HFFc6 (cell line): ENCODE measurements at regions not wholly inside any gene's neighbourhood (a gene's known extent, or its start where the extent isn't known, plus 50 kb on each side); places are given as distances from the start of the nearest gene placed in this dataset.

Experiments
- DNase-seq: peaks from one replicate; pipeline ENCODE4 v3.0.0-alpha.2; 2018
- H3K27ac Mint-ChIP-seq: 2 replicates; pipeline ENCODE4 v1.8.0; 2020; ENCODE audit warnings: mild to moderate bottlenecking, mixed read lengths
- H3K27me3 Mint-ChIP-seq: 2 replicates; pipeline ENCODE4 v1.8.0; 2021; ENCODE audit warnings: mild to moderate bottlenecking, moderate library complexity, mixed read lengths; ENCODE audit not compliant: insufficient read depth
- H3K36me3 Mint-ChIP-seq: 2 replicates; pipeline ENCODE4 v1.8.0; 2021; ENCODE audit warnings: low read depth, mixed read lengths
- H3K4me1 Mint-ChIP-seq: 2 replicates; pipeline ENCODE4 v1.8.0; 2020; ENCODE audit warnings: low read depth, mixed read lengths
- H3K4me3 Mint-ChIP-seq: 2 replicates; pipeline ENCODE4 v1.8.0; 2020; ENCODE audit warnings: mild to moderate bottlenecking, moderate library complexity, mixed read lengths
- H3K9me3 Mint-ChIP-seq: 2 replicates; pipeline ENCODE4 v1.8.0; 2020; ENCODE audit warnings: mild to moderate bottlenecking, mixed read lengths
- CTCF ChIP-seq: fragments of 200-600 bp; sonication (generic); IDR thresholded peaks from 2 replicates; pipeline ENCODE4 v1.5.0; 2021; ENCODE audit warnings: antibody characterized with exemption, mild to moderate bottlenecking

- H3K27me3 Mint-ChIP-seq: peaks cover 1% of the 10 kb centered on the region; the same call in 1 of the 2 replicates
- H3K4me3 Mint-ChIP-seq: no peak overlapping the region
- H3K36me3 Mint-ChIP-seq: no peaks in the 10 kb centered on the region
- no peaks in the 10 kb centered on the region for H3K4me1 Mint-ChIP-seq
- peaks cover 54% of the 10 kb centered on the region for H3K9me3 Mint-ChIP-seq
- H3K27ac Mint-ChIP-seq: no peak overlapping the region
- no peak for TF ChIP-seq CTCF
- no peak for DNase-seq
Observed at GRCh38 chr9:84466580-84467285, 126.2 kb upstream of the SLC28A3 start.

- no peak overlapping the region for H3K27ac Mint-ChIP-seq
- no peak for DNase-seq
- peaks cover 56% of the 10 kb centered on the region for H3K9me3 Mint-ChIP-seq
- H3K4me1 Mint-ChIP-seq: no peaks in the 10 kb centered on the region
- no peak for TF ChIP-seq CTCF
- no peaks in the 10 kb centered on the region; the same call in 1 of the 2 replicates for H3K36me3 Mint-ChIP-seq
- H3K27me3 Mint-ChIP-seq: no peaks in the 10 kb centered on the region
- H3K4me3 Mint-ChIP-seq: no peak overlapping the region
Observed at GRCh38 chr9:84471816-84472215, 131.3 kb upstream of the SLC28A3 start.

GRCh38 chr9:84478996-84479395 lies 138.4 kb upstream of the SLC28A3 start:
- no peaks in the 10 kb centered on the region for H3K27me3 Mint-ChIP-seq
- no peaks in the 10 kb centered on the region for H3K4me1 Mint-ChIP-seq
- H3K9me3 Mint-ChIP-seq: peaks cover 45% of the 10 kb centered on the region
- DNase-seq: no peak
- TF ChIP-seq CTCF: no peak
- no peak overlapping the region for H3K4me3 Mint-ChIP-seq
- no peak overlapping the region for H3K27ac Mint-ChIP-seq
- H3K36me3 Mint-ChIP-seq: peaks cover 11% of the 10 kb centered on the region

GRCh38 chr9:84480071-84480470 lies 139.5 kb upstream of the SLC28A3 start:
- no peaks in the 10 kb centered on the region for H3K27me3 Mint-ChIP-seq
- no peak for TF ChIP-seq CTCF
- no peak overlapping the region for H3K27ac Mint-ChIP-seq

GRCh38 chr9:84481231-84481630 lies 140.7 kb upstream of the SLC28A3 start:
- no peaks in the 10 kb centered on the region for H3K4me1 Mint-ChIP-seq
- no peaks in the 10 kb centered on the region for H3K27me3 Mint-ChIP-seq
- H3K36me3 Mint-ChIP-seq: peaks cover 16% of the 10 kb centered on the region
- no peak for TF ChIP-seq CTCF
- no peak overlapping the region for H3K27ac Mint-ChIP-seq
- DNase-seq: no peak
- H3K4me3 Mint-ChIP-seq: no peak overlapping the region
- peaks cover 50% of the 10 kb centered on the region for H3K9me3 Mint-ChIP-seq

More at GRCh38 chr9:84480071-84480470, 139.5 kb upstream of the SLC28A3 start:
- H3K9me3 Mint-ChIP-seq: peaks cover 43% of the 10 kb centered on the region
- no peaks in the 10 kb centered on the region for H3K4me1 Mint-ChIP-seq
- DNase-seq: no peak
- no peak overlapping the region for H3K4me3 Mint-ChIP-seq
- peaks cover 11% of the 10 kb centered on the region for H3K36me3 Mint-ChIP-seq
